Coronary artery (tissue), 2 donors: ENCODE measurements at regions not wholly inside any gene's neighbourhood (a gene's known extent, or its start where the extent isn't known, plus 50 kb on each side); places are given as distances from the start of the nearest gene placed in this dataset.

Experiments
- DNase-seq: peaks from one replicate; pipeline ENCODE4 v3.0.0-alpha.2; 2017; ENCODE audit warnings: low spot score
- H3K27ac ChIP-seq, 2 donors: fragments of 200-600 bp; sonication (generic); one replicate each; pipeline ENCODE4 v1.5.1; 2016 to 2019
- H3K4me3 ChIP-seq: fragments of 200-600 bp; sonication (generic); 2 replicates; pipeline ENCODE4 v1.5.1; 2016; ENCODE audit warnings: mild to moderate bottlenecking, moderate library complexity
- TF ChIP-seq, protein P1 (sequence below): fragments of 200-600 bp; sonication (generic); IDR thresholded peaks from one replicate; pipeline ENCODE4 v1.5.1; 2019; ENCODE audit warnings: antibody characterized with exemption

DNA sequence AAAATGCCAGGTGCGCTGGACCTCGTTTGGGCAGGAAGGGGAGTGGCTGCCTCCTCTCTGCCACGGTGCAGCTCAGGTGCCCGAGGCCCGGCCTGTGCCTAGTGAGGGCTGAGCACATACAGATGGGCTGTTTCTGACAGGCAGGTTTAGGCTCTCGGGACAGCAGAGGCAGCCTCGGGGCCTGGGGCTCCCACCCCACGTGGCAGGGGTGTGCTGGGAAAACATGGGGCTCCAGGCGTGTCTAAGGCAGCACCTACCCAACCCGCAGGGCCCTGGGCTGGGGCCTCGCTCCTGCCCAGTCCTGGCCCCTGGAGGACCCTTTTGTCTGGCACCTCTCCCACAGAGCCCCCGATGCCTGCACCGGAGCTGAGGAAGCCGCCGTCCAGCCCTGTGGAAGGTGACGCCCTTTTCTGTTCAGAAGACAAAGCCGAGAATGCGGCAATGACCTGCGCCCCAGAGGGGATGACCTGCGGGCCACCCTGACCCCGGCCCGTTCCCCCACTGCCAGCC is 76.4 kb upstream of the GALNT9 start:
- TF ChIP-seq, protein P1, sequence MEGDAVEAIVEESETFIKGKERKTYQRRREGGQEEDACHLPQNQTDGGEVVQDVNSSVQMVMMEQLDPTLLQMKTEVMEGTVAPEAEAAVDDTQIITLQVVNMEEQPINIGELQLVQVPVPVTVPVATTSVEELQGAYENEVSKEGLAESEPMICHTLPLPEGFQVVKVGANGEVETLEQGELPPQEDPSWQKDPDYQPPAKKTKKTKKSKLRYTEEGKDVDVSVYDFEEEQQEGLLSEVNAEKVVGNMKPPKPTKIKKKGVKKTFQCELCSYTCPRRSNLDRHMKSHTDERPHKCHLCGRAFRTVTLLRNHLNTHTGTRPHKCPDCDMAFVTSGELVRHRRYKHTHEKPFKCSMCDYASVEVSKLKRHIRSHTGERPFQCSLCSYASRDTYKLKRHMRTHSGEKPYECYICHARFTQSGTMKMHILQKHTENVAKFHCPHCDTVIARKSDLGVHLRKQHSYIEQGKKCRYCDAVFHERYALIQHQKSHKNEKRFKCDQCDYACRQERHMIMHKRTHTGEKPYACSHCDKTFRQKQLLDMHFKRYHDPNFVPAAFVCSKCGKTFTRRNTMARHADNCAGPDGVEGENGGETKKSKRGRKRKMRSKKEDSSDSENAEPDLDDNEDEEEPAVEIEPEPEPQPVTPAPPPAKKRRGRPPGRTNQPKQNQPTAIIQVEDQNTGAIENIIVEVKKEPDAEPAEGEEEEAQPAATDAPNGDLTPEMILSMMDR: no peak
- no peak overlapping the region for H3K27ac ChIP-seq
- no peak overlapping the region for H3K4me3 ChIP-seq
- no peak for DNase-seq

DNA sequence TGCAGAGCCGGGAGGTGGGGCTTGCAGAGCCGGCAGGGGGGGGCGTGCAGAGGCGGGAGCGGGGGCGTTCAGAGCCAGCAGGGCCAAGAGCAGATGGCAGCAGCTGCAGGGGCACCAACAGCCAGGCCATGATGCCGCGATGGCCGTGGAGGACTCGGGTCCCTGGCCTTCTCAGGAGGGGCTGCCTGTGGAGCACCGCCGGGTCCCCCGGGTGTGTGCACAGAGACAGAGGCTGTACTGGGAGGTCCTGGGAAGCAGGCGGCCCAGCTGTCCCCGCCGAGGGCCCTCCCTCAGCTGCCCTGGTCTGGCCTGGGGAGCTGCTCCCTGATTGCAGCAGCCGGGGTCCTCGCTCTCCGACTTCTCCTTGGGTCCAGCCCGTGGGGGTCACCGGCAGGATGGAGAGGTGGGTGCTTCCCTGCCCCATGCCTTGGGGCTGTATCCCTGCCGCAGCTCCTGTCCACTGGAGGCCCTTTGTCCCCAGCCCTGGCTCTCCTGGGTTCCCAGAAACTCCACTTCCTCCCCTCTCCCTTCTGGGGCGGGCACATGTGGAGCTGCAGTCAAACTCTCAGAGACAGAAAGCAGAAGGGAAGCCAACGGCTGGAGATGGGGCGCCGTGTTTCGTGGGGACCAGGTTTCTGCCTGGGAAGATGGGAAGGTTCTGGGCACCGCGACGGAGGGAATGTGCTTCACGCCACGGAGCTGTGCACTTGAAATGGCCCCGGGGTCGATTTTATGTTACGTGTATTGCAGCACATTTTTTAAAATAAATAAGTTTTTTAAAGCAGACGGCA is 75.8 kb upstream of the GALNT9 start:
- TF ChIP-seq, protein P1: no peak
- DNase-seq: no peak
- no peak overlapping the region for H3K4me3 ChIP-seq
- H3K27ac ChIP-seq: no peak overlapping the region

DNA sequence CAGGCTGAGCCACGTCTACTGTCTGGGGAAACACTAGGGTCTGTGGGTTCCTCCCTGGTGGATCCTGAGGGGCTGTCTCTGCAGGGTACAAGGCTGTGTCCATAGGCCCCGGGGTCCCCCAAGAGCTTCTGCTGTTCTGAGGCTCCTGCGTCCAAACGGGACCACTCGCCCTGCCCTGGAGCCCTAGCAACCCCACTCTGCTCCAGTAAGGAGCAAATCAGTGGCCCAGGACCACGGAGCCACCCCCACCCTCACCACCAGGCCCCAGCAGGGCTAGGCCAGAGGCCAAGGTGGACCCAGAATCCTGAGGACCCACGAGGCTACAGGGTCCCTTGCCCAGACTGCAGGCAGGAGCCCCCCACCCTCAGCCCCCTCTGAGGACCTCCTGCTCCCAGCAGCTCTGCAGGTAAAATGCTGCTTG is 75.1 kb upstream of the GALNT9 start:
- Histone ChIP-seq H3K4me3 (no peak overlapping the region), H3K27ac (no peak overlapping the region)
- DNase-seq: no peak
- TF ChIP-seq, protein P1: no peak

DNA sequence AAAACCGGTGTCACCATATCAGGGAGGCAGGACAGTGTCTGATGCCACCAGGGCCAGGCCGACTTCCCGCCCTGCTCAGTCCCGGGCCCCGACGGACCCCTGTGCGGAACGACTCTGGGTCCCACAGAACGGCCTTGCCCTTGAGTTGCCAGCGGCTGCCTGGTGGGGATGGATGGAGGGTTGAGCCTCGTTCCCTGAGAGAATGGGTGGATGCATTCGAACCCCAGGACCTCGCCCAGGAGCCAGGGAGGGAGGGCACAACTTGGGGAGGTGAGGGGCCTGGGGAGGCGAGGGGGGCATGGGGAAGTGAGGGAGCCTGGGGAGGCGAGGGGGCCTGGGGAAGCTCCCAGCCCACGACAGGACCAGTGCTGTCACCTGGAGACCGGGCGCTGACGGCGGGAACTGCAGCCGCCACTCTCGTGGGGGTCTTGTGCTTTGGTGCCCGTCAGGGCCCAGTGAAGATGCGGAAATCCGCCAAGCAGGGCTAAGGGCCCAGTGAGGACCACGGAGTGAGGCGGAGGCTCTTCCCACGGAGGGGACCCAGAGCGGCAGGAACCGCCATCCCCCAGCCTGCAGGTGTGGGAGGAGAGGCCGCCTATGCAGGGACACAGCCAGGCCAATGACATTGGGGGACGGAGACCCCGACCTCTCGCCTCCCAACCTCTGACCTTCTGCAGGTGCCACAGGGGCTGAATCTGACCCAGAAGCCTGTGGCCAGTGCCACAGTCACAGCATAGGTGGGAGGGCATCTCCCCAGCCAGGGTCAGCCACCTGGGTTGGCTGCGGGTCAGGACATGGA is 74.4 kb upstream of the GALNT9 start:
- TF ChIP-seq, protein P1: no peak
- DNase-seq: no peak
- Histone ChIP-seq H3K27ac (no peak overlapping the region), H3K4me3 (no peak overlapping the region)

DNA sequence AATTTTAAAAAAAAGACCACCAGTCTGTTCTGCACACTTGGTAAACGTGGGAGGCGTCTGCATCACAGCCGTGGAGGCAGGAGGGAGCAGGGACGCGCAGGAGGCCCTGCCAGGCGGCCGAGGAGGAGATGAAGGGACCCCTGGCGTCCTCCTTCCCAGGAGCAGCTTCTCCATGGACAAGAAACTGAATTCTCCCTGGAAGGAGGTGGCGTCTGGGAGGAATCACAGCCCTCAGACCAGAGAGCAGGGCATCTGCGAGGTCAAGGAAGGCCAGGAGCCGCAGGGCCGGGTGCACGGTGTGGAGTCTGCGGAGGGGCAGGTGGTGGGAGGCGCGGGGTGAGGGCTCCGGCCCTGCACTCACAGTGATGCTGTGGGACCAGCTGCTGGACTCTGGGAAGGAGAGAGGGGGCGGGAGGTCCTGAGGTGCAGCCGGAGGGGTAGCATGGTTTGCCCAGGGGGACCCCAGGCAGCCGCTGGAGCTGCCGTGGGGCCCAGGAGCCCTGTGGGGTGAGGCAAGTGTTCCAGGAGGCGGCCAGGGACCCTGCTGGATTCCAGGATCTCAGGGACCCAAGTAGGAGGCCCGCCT is 73.5 kb upstream of the GALNT9 start:
- TF ChIP-seq, protein P1: no peak
- no peak for DNase-seq
- Histone ChIP-seq H3K4me3 (no peak overlapping the region), H3K27ac (no peak overlapping the region)

DNA sequence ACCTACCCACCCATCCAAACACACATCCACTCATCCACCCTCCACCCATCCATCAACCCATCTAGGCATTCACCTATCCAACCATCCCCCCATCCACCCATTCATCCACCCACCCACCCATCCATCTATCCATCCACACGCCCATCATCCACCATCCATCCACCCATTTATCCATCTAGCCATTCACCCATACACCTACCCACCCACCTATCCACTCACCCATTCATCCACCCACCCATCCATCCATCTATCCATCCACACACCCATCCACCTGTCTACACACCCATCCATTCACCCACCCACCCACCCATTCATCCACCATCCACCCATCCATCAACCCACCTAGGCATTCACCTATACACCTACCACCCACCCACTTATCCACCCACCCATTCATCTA is 72.6 kb upstream of the GALNT9 start:
- no peak for DNase-seq
- TF ChIP-seq, protein P1: no peak
- no peak overlapping the region for H3K27ac ChIP-seq
- no peak overlapping the region for H3K4me3 ChIP-seq
